ENCODE measurements at regions not wholly inside any gene's neighbourhood (a gene's known extent, or its start where the extent isn't known, plus 50 kb on each side); places are given as distances from the start of the nearest gene placed in this dataset.
A peak's percentile ranks its signal among the peaks of the same experiment; 100 is the strongest.
"Not testable (repeated sequence)": the region's sequence is repeated elsewhere in the genome, so short reads cannot be mapped to it uniquely, and the experiment has no call there.

DNA sequence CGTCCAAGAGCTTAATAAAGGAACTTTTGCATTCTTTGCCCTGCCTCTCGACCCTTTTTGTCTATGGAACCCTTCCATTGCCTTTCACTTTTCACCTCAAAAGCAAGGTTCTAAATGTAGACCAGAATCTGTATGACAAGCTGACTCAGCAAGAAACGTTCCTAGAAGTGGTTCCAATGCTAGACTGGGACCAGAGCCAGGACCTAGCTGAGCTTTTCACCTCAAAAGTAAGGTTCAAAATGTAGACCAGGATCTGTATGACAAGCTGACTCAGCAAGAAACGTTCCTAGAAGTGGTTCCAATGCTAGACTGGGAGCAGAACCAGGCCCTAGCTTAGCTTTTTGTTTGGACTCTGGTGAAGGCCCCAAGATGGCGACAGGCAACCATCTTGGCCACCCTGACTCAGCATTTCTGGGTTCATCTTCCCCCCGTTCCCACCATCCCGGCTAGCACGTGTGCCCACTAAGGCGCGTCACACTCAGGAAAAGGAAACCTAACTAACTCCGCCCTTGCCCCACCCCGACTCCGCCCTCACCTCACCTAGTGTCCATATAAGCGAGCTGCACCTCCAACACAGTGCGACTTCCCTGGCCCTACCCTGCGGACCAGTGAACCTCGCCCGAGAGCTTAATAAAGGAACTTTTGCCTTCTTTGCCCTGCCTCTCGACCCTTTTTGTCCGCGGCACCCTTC is 53.0 kb upstream of the TMEM97 start:
- H4K20me1 ChIP-seq (ENCODE audit: insufficient read depth, low read length); H3K27me3 ChIP-seq (ENCODE audit: control insufficient read depth in 2 of 2, insufficient read depth in 2 of 2, low read length in 2 of 2); H3K4me3 Mint-ChIP-seq; intact Hi-C loops (cut with micrococcal nuclease); H3K4me1 ChIP-seq (ENCODE audit: control insufficient read depth in 1 of 2, insufficient read depth in 2 of 2, low read length in 2 of 2); H3K79me2 ChIP-seq (ENCODE audit: insufficient read depth, low read length); H3K4me3 ChIP-seq (replicated peaks in 1 of 3; ENCODE audit: low read depth in 2 of 3, low read length in 3 of 3); H3K4me1 Mint-ChIP-seq; H3K36me3 Mint-ChIP-seq; H2AFZ ChIP-seq (ENCODE audit: insufficient read depth, low read depth, low read length, poor library complexity, severe bottlenecking); H3K27ac Mint-ChIP-seq; H3K4me2 ChIP-seq (replicated peaks; ENCODE audit: extremely low read depth, low read length, poor library complexity, severe bottlenecking); DNase-seq; H3K9ac ChIP-seq (ENCODE audit: insufficient read depth, low read length, poor library complexity, severe bottlenecking); H3K36me3 ChIP-seq (replicated peaks in 1 of 2; ENCODE audit: control insufficient read depth in 1 of 2, insufficient read depth in 2 of 2, low read length in 2 of 2); H3K27ac ChIP-seq (ENCODE audit: low read depth in 1 of 2, low read length in 2 of 2); H3K27me3 Mint-ChIP-seq (ENCODE audit: low read depth in 3 of 3): not testable (repeated sequence)
- peaks cover 61 to 62% of the 10 kb centered on the region in 2 donors for H3K9me3 ChIP-seq (replicated peaks in 1 of 2; ENCODE audit: control insufficient read depth in 1 of 2, insufficient read depth in 1 of 2, low read length in 2 of 2)
- H3K9me3 Mint-ChIP-seq, result peaks cover 27 to 72% (median 65%) of the 10 kb centered on the region in 7 donors
- 94% methylated on average over 21 of the region's 21 CpGs for WGBS (ENCODE audit: insufficient coverage)

DNA sequence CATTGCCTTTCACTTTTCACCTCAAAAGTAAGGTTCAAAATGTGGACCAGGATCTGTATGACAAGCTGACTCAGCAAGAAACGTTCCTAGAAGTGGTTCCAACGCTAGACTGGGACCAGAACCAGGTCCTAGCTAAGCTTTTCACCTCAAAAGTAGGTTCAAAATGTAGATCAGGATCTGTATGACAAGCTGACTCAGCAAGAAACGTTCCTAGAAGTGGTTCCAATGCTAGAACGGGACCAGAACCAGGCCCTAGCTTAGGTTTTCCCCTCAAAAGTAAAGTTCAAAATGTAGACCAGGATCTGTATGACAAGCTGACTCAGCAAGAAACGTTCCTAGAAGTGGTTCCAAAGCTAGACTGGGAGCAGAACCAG is 52.5 kb upstream of the TMEM97 start:
- H3K27ac Mint-ChIP-seq; DNase-seq; H3K79me2 ChIP-seq (ENCODE audit: insufficient read depth, low read length); H3K27me3 ChIP-seq (ENCODE audit: control insufficient read depth in 2 of 2, insufficient read depth in 2 of 2, low read length in 2 of 2); H3K4me1 ChIP-seq (ENCODE audit: control insufficient read depth in 1 of 2, insufficient read depth in 2 of 2, low read length in 2 of 2); H3K27ac ChIP-seq (ENCODE audit: low read depth in 1 of 2, low read length in 2 of 2); H3K36me3 ChIP-seq (replicated peaks in 1 of 2; ENCODE audit: control insufficient read depth in 1 of 2, insufficient read depth in 2 of 2, low read length in 2 of 2); H4K20me1 ChIP-seq (ENCODE audit: insufficient read depth, low read length); H3K36me3 Mint-ChIP-seq; H3K4me2 ChIP-seq (replicated peaks; ENCODE audit: extremely low read depth, low read length, poor library complexity, severe bottlenecking); intact Hi-C loops (cut with micrococcal nuclease); H3K4me3 Mint-ChIP-seq; H2AFZ ChIP-seq (ENCODE audit: insufficient read depth, low read depth, low read length, poor library complexity, severe bottlenecking); H3K4me3 ChIP-seq (replicated peaks in 1 of 3; ENCODE audit: low read depth in 2 of 3, low read length in 3 of 3); H3K9ac ChIP-seq (ENCODE audit: insufficient read depth, low read length, poor library complexity, severe bottlenecking); H3K4me1 Mint-ChIP-seq: not testable (repeated sequence)
- peaks cover 27 to 68% (median 63%) of the 10 kb centered on the region in 7 donors for H3K9me3 Mint-ChIP-seq
- H3K9me3 ChIP-seq (replicated peaks in 1 of 2; ENCODE audit: control insufficient read depth in 1 of 2, insufficient read depth in 1 of 2, low read length in 2 of 2), result peaks cover 55 to 57% of the 10 kb centered on the region in 2 donors
- WGBS (ENCODE audit: insufficient coverage), result 94% methylated on average over 5 of the region's 5 CpGs
- peaks cover 7 to 10% (median 8%) of the 10 kb centered on the region in 3 donors for H3K27me3 Mint-ChIP-seq (ENCODE audit: low read depth in 3 of 3)

DNA sequence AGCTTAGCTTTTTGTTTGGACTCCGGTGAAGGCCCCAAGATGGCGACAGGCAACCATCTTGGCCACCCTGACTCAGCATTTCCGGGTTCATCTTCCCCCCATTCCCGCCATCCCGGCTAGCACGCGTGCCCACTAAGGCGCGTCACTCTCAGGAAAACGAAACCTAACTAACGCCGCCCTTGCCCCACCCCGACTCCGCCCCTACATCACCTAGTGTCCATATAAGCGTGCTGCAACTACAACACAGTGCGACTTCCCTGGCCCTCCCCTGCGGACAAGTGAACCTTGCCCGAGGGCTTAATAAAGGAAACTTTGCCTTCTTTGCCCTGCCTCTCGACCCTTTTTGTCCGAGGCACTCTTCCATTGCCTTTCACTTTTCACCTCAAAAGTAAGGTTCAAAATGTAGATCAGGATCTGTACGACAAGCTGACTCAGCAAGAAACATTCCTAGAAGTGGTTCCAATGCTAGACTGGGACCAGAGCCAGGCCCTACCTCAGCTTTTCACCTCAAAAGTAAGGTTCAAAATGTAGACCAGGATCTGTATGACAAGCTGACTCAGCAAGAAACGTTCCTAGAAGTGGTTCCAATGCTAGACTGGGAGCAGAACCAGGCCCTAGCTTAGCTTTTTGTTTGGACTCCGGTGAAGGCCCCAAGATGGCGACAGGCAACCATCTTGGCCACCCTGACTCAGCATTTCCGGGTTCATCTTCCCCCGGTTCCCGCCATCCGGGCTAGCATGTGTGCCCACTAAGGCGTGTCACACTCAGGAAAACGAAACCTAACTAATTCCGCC is 51.9 kb upstream of the TMEM97 start:
- DNase-seq; H3K4me3 ChIP-seq (replicated peaks in 1 of 3; ENCODE audit: low read depth in 2 of 3, low read length in 3 of 3); H3K36me3 Mint-ChIP-seq; H3K27me3 ChIP-seq (ENCODE audit: control insufficient read depth in 2 of 2, insufficient read depth in 2 of 2, low read length in 2 of 2); H4K20me1 ChIP-seq (ENCODE audit: insufficient read depth, low read length); H3K4me3 Mint-ChIP-seq; H3K9ac ChIP-seq (ENCODE audit: insufficient read depth, low read length, poor library complexity, severe bottlenecking); H3K4me1 Mint-ChIP-seq; H3K79me2 ChIP-seq (ENCODE audit: insufficient read depth, low read length); intact Hi-C loops (cut with micrococcal nuclease); H3K27ac ChIP-seq (ENCODE audit: low read depth in 1 of 2, low read length in 2 of 2); H3K4me2 ChIP-seq (replicated peaks; ENCODE audit: extremely low read depth, low read length, poor library complexity, severe bottlenecking); H3K36me3 ChIP-seq (replicated peaks in 1 of 2; ENCODE audit: control insufficient read depth in 1 of 2, insufficient read depth in 2 of 2, low read length in 2 of 2); H2AFZ ChIP-seq (ENCODE audit: insufficient read depth, low read depth, low read length, poor library complexity, severe bottlenecking); H3K4me1 ChIP-seq (ENCODE audit: control insufficient read depth in 1 of 2, insufficient read depth in 2 of 2, low read length in 2 of 2): not testable (repeated sequence)
- Mint-ChIP-seq H3K27ac (peak overlapping the region in 1 of 7 donors; percentile 21), H3K27me3 (ENCODE audit: low read depth in 3 of 3) (peaks cover 7 to 16% (median 11%) of the 10 kb centered on the region in 3 donors), H3K9me3 (peaks cover 25 to 62% (median 57%) of the 10 kb centered on the region in 7 donors)
- H3K9me3 ChIP-seq (replicated peaks in 1 of 2; ENCODE audit: control insufficient read depth in 1 of 2, insufficient read depth in 1 of 2, low read length in 2 of 2), result peaks cover 50 to 51% of the 10 kb centered on the region in 2 donors
- WGBS (ENCODE audit: insufficient coverage), result 99% methylated on average over 31 of the region's 31 CpGs

Measured in CD14-positive monocyte (primary cell).